ENCODE measurements at regions not wholly inside any gene's neighbourhood (a gene's known extent, or its start where the extent isn't known, plus 50 kb on each side); places are given as distances from the start of the nearest gene placed in this dataset.
A peak's percentile ranks its signal among the peaks of the same experiment; 100 is the strongest.

DNA sequence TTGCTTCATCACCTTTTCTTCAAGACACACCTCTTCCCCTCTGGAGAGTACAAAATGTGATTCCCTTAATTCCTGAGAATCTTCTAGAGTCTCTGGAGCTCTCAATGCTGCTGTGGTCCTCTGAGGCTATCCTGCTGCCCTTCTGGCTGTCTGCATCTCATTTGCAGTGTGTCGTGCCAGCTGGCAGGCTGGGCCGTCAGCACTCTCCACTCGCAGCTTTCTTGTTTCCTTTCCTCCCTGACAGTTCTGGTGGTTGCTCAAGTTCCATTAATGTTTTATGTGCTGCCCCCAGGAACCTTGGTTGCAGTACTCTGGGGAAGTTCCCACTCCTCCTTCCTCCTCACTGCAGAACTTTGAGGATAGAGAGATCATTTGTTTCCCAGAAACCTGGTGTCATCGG, 210.8 kb upstream of the ROPN1 start:
- TF ChIP-seq, protein P1, sequence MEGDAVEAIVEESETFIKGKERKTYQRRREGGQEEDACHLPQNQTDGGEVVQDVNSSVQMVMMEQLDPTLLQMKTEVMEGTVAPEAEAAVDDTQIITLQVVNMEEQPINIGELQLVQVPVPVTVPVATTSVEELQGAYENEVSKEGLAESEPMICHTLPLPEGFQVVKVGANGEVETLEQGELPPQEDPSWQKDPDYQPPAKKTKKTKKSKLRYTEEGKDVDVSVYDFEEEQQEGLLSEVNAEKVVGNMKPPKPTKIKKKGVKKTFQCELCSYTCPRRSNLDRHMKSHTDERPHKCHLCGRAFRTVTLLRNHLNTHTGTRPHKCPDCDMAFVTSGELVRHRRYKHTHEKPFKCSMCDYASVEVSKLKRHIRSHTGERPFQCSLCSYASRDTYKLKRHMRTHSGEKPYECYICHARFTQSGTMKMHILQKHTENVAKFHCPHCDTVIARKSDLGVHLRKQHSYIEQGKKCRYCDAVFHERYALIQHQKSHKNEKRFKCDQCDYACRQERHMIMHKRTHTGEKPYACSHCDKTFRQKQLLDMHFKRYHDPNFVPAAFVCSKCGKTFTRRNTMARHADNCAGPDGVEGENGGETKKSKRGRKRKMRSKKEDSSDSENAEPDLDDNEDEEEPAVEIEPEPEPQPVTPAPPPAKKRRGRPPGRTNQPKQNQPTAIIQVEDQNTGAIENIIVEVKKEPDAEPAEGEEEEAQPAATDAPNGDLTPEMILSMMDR (IDR thresholded peaks at IDR 0.05), result no peak
- ATAC-seq (ENCODE audit: insufficient number of reproducible peaks, low FRiP score, low read depth) (no peak), DNase-seq (ENCODE audit: low spot score) (peak; percentile 7)
- H3K36me3 ChIP-seq, result no peaks in the 10 kb centered on the region
- H3K27ac ChIP-seq, result peak overlapping the region; percentile 49 to 69
- H3K27me3 ChIP-seq (replicated peaks; ENCODE audit: insufficient read depth), result no peaks in the 10 kb centered on the region
- H3K4me3 ChIP-seq, result no peak overlapping the region
- peaks cover 31 to 90% of the 10 kb centered on the region in 2 donors for H3K4me1 ChIP-seq (ENCODE audit: control insufficient read depth in 1 of 2, low read depth in 2 of 2)
- H3K9me3 ChIP-seq, result no peaks in the 10 kb centered on the region

DNA sequence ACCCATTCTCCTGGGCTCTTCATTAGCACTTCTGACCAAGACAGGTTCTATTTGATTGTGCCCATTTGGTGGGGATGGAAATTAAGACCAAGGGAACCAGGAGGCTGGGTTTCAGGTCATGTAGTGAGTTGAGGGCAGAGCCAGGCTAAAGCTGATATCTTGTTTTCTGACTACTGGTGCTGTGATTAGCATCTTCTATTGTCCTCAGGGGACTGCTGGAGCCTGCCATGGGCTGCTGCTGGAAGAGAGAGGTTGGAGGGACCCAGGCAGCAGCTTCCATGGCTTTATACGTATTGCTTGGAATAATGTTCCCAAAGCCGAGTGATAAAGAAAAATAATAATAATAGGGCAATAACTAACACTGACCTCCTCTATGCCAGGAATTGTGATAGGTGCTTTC, 211.4 kb upstream of the ROPN1 start:
- no peak for ATAC-seq (ENCODE audit: insufficient number of reproducible peaks, low FRiP score, low read depth)
- Histone ChIP-seq H3K27ac (peak overlapping the region; percentile 49 to 69), H3K4me1 (ENCODE audit: control insufficient read depth in 1 of 2, low read depth in 2 of 2) (peaks cover 31 to 94% of the 10 kb centered on the region in 2 donors)

DNA sequence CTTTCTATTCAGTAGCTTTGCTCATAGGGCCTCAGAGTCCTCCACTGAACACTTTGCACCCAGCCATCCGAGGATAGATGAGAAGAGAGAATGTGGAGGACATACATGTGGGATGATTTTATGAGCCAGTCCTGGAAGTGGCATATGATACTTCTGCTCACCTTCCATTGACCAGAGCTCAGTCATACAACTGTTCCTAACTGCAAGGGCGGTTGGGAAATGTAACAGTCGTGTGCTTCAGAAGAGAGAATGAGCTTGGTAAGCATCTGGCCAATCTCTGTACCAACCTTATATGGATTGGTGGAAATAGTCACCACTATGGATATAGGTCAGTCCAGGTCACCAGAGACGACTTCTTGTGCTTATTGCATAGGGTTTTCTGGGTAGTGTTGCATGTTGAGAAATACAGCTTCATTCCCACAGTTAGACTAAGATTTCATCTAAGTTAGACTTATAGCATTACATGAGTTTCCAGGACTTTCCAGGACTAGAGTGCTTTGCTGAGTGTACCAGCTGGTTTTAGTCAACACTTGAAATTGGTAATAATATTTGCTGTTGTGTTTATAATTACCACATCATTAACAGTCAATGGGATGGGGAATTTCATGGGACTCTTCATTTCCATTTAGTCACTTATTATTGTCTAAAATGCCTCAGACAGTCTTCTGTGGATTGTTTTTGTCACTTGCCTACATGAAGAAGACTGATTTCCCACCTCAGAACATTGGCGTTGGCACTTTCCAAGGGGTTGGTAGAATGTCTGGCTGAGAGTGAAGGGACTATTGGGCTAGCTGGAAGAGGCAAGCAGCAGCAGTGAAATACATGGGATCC, 214.5 kb upstream of the ROPN1 start:
- no peak overlapping the region for H3K4me3 ChIP-seq
- H3K27me3 ChIP-seq (replicated peaks; ENCODE audit: insufficient read depth), result no peaks in the 10 kb centered on the region
- H3K9me3 ChIP-seq, result no peaks in the 10 kb centered on the region
- ATAC-seq (ENCODE audit: insufficient number of reproducible peaks, low FRiP score, low read depth) (no peak), DNase-seq (ENCODE audit: low spot score) (no peak)
- H3K4me1 ChIP-seq (ENCODE audit: control insufficient read depth in 1 of 2, low read depth in 2 of 2), result peaks cover 19 to 64% of the 10 kb centered on the region in 2 donors
- TF ChIP-seq, protein P1 (IDR thresholded peaks at IDR 0.05), result no peak
- H3K36me3 ChIP-seq, result no peaks in the 10 kb centered on the region
- H3K27ac ChIP-seq, result no peak overlapping the region

More for the DNA sequence above, 211.4 kb upstream of the ROPN1 start:
- H3K27me3 ChIP-seq (replicated peaks; ENCODE audit: insufficient read depth), result no peaks in the 10 kb centered on the region
- DNase-seq (ENCODE audit: low spot score), result no peak
- no peak overlapping the region for H3K4me3 ChIP-seq
- TF ChIP-seq, protein P1 (IDR thresholded peaks at IDR 0.05), result no peak
- H3K36me3 ChIP-seq, result no peaks in the 10 kb centered on the region
- H3K9me3 ChIP-seq, result no peaks in the 10 kb centered on the region

DNA sequence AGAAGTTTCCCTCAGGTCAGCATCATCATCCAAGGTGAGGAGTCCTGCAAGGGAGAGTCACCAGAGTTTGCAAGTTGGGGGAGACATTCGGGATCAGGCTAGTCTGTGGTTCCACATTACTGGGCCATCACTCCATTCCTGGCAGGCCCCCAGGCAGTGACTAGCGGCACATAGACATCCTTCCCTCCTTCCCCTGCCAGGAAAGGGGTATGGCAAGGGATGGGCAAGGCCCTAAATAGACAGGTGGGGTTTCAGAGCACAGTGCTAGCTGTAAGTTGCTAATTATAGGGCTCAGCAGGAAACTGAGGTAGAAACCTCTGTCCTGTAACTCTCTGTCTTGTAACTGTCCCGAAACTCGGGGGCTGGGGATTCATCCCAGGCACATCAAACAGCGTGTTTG, 215.2 kb upstream of the ROPN1 start:
- H3K36me3 ChIP-seq, result no peaks in the 10 kb centered on the region
- DNase-seq (ENCODE audit: low spot score), result no peak
- no peak overlapping the region for H3K4me3 ChIP-seq
- TF ChIP-seq, protein P1 (IDR thresholded peaks at IDR 0.05), result no peak
- no peak overlapping the region for H3K27ac ChIP-seq
- H3K9me3 ChIP-seq, result no peaks in the 10 kb centered on the region
- ATAC-seq (ENCODE audit: insufficient number of reproducible peaks, low FRiP score, low read depth), result no peak
- no peaks in the 10 kb centered on the region for H3K27me3 ChIP-seq (replicated peaks; ENCODE audit: insufficient read depth)
- peaks cover 13 to 58% of the 10 kb centered on the region in 2 donors for H3K4me1 ChIP-seq (ENCODE audit: control insufficient read depth in 1 of 2, low read depth in 2 of 2)

DNA sequence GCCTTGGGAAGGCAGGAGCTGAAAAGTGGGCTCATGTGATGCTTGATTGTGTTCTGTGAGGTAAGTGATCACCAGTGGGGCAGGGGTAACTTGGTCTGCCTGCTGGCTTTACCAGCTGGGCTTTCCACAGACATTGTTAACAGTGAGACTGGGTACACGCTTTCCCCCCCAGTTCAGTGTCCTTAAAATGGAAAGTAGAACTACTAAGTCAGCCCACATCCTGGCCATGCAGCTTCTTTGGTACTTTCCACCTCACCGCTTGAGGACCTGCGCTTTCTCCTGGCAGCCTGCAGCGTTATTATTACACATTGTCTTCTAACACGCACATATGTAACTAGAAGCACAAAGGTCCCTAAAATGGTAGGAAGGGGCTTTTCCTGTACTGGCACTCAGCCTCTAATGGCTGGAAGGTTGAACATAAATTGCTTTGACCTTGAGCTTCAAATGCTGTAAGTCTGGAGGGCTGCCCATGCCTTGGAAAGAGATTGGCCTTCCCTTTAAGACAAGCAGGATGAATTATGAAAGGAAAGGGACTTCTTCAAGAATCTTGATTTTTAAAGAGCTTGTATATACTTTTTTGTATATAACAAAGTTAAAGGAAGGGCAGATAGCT, 216.1 kb upstream of the ROPN1 start:
- ATAC-seq (ENCODE audit: insufficient number of reproducible peaks, low FRiP score, low read depth), result no peak

More for the DNA sequence above, 216.1 kb upstream of the ROPN1 start:
- TF ChIP-seq, protein P1 (IDR thresholded peaks at IDR 0.05), result no peak
- Histone ChIP-seq H3K27ac (no peak overlapping the region), H3K4me1 (ENCODE audit: control insufficient read depth in 1 of 2, low read depth in 2 of 2) (peaks cover 4 to 49% of the 10 kb centered on the region in 2 donors), H3K4me3 (no peak overlapping the region), H3K36me3 (no peaks in the 10 kb centered on the region), H3K9me3 (no peaks in the 10 kb centered on the region), H3K27me3 (replicated peaks; ENCODE audit: insufficient read depth) (no peaks in the 10 kb centered on the region)
- DNase-seq (ENCODE audit: low spot score), result no peak
